IMR-90 (cell line): ENCODE measurements at regions not wholly inside any gene's neighbourhood (a gene's known extent, or its start where the extent isn't known, plus 50 kb on each side); places are given as distances from the start of the nearest gene placed in this dataset.
"Not testable (repeated sequence)": the region's sequence is repeated elsewhere in the genome, so short reads cannot be mapped to it uniquely, and the experiment has no call there.

Experiments used
- ATAC-seq: fragments of 200-7000 bp; cut with Tn5 transposase; 2 replicates; pipeline ENCODE4 v1.9.1; 2020; ENCODE audit warnings: low read depth, mild to moderate bottlenecking, moderate library complexity
- BruUV-seq: library from RNA; stranded (reverse); fragments of 400-500 nt; replicated peaks from 2 replicates; lab custom pipeline; 2021; lab: Mats Ljungman, UMichigan
- CTCF ChIA-PET: fragments of 300-600 bp; formaldehyde crosslinking; extraction: SDS; loops from one replicate; lab custom pipeline; 2021; ENCODE audit warnings: antibody characterized with exemption; lab: Yijun Ruan, JAX
- POLR2A ChIA-PET: fragments of 300-600 bp; sonication (Branson Sonifier 250); formaldehyde crosslinking; loops from one replicate; lab custom pipeline; 2022; ENCODE audit warnings: antibody characterized with exemption; ENCODE audit not compliant: unreplicated experiment; lab: Charles Lee
- DNase-seq: peaks from one replicate; pipeline ENCODE4 v3.0.0; 2013
- H2AFZ ChIP-seq: replicated peaks from 2 replicates; pipeline ENCODE3; 2013; ENCODE audit warnings: low read length, mild to moderate bottlenecking; ENCODE audit not compliant: poor library complexity
- H2AK5ac ChIP-seq: 2 replicates; pipeline ENCODE4 v1.6.1; 2013; ENCODE audit warnings: low read depth, low read length, inconsistent platforms
- H2AK9ac ChIP-seq: replicated peaks from 2 replicates; pipeline ENCODE3; 2013; ENCODE audit warnings: mild to moderate bottlenecking, low read depth, low read length, moderate library complexity; ENCODE audit not compliant: poor library complexity
- H2BK120ac ChIP-seq: 2 replicates; pipeline ENCODE4 v1.6.1; 2013; ENCODE audit warnings: low read depth, low read length, inconsistent platforms
- H2BK15ac ChIP-seq: 3 replicates; pipeline ENCODE4 v1.6.1; 2013; ENCODE audit warnings: low read depth, low read length, inconsistent platforms
- H2BK20ac ChIP-seq: 2 replicates; pipeline ENCODE4 v1.6.1; 2013; ENCODE audit warnings: low read depth, mild to moderate bottlenecking, inconsistent platforms, low read length, moderate library complexity
- H2BK5ac ChIP-seq: 2 replicates; pipeline ENCODE4 v1.6.1; 2013; ENCODE audit warnings: mild to moderate bottlenecking, low read depth, low read length, inconsistent platforms; ENCODE audit not compliant: poor library complexity, severe bottlenecking
- H3K14ac ChIP-seq: replicated peaks from 2 replicates; pipeline ENCODE4 v1.6.1; 2013; ENCODE audit warnings: low read depth, low read length, inconsistent platforms
- H3K18ac ChIP-seq: 2 replicates; pipeline ENCODE4 v1.6.1; 2013; ENCODE audit warnings: low read depth, low read length, control low read depth
- H3K23ac ChIP-seq: 2 replicates; pipeline ENCODE4 v1.6.1; 2013; ENCODE audit warnings: low read depth, low read length, inconsistent platforms
- H3K27ac ChIP-seq: 2 replicates; pipeline ENCODE4 v1.5.1; 2013; ENCODE audit warnings: mild to moderate bottlenecking, control low read depth, low read length; ENCODE audit not compliant: insufficient read depth
- H3K27me3 ChIP-seq: 2 replicates; pipeline ENCODE4 v1.6.1; 2013; ENCODE audit warnings: low read length; ENCODE audit not compliant: control insufficient read depth, insufficient read depth
- H3K36me3 ChIP-seq: 2 replicates; pipeline ENCODE4 v1.6.1; 2013; ENCODE audit warnings: low read length, mixed read lengths; ENCODE audit not compliant: control insufficient read depth, insufficient read depth
- H3K4ac ChIP-seq: 2 replicates; pipeline ENCODE4 v1.6.1; 2013; ENCODE audit warnings: low read depth, low read length, inconsistent platforms
- H3K4me1 ChIP-seq: 2 replicates; pipeline ENCODE4 v1.6.1; 2013; ENCODE audit warnings: low read length, mixed read lengths; ENCODE audit not compliant: control insufficient read depth, insufficient read depth
- H3K4me2 ChIP-seq: 2 replicates; pipeline ENCODE4 v1.6.1; 2013; ENCODE audit warnings: low read depth, mild to moderate bottlenecking, control low read depth, low read length, moderate library complexity
- H3K4me3 ChIP-seq: 2 replicates; pipeline ENCODE4 v1.5.1; 2013; ENCODE audit warnings: low read depth, mild to moderate bottlenecking, control low read depth, low read length, moderate library complexity; ENCODE audit not compliant: insufficient read depth
- H3K56ac ChIP-seq: 2 replicates; pipeline ENCODE4 v1.6.1; 2013; ENCODE audit warnings: low read length, inconsistent platforms; ENCODE audit not compliant: insufficient read depth; ENCODE audit errors: extremely low read depth
- H3K79me1 ChIP-seq, 2 experiments: 2 replicates each; pipeline ENCODE4 v1.6.1; 2013; ENCODE audit warnings: low read length in 2 of 2, inconsistent platforms in 1 of 2, low read depth in 1 of 2
- H3K9ac ChIP-seq: 2 replicates; pipeline ENCODE4 v1.6.1; 2013; ENCODE audit warnings: low read depth, low read length, control low read depth
- H3K9me1 ChIP-seq: 2 replicates; pipeline ENCODE4 v1.6.1; 2013; ENCODE audit warnings: low read length, inconsistent platforms; ENCODE audit not compliant: insufficient read depth
- H3K9me3 ChIP-seq: 2 replicates; pipeline ENCODE4 v1.6.1; 2013; ENCODE audit warnings: low read length; ENCODE audit not compliant: control insufficient read depth, insufficient read depth
- H4K20me1 ChIP-seq: 2 replicates; pipeline ENCODE4 v1.6.1; 2013; ENCODE audit warnings: low read length, inconsistent platforms; ENCODE audit not compliant: insufficient read depth
- H4K5ac ChIP-seq: 2 replicates; pipeline ENCODE4 v1.6.1; 2013; ENCODE audit warnings: mild to moderate bottlenecking, low read depth, low read length, control low read depth
- H4K8ac ChIP-seq, 2 experiments: 2 replicates each; pipeline ENCODE4 v1.6.1; 2013; ENCODE audit warnings: low read depth in 2 of 2, low read length in 2 of 2, control low read depth in 1 of 2, inconsistent platforms in 1 of 2
- H4K91ac ChIP-seq: 2 replicates; pipeline ENCODE4 v1.6.1; 2013; ENCODE audit warnings: low read depth, low read length, inconsistent platforms; ENCODE audit not compliant: insufficient read depth
- BHLHE40 ChIP-seq: fragments of 150-350 bp; IDR thresholded peaks from 2 replicates; pipeline ENCODE4 v1.6.1; 2016; ENCODE audit warnings: mild to moderate bottlenecking, low read depth, low read length
- CEBPB ChIP-seq: IDR thresholded peaks from 2 replicates; pipeline ENCODE4 v1.6.1; 2012; ENCODE audit warnings: low read depth, low read length, improper control_type of control experiment
- CHD1 ChIP-seq: IDR thresholded peaks from 2 replicates; pipeline ENCODE4 v1.6.1; 2012; ENCODE audit warnings: low read depth, low read length, improper control_type of control experiment
- FOS ChIP-seq: fragments of 150-350 bp; IDR thresholded peaks from 2 replicates; pipeline ENCODE4 v1.6.1; 2016; ENCODE audit warnings: low read depth, low read length
- MAZ ChIP-seq: IDR thresholded peaks from 2 replicates; pipeline ENCODE4 v1.6.1; 2012; ENCODE audit warnings: low read depth, mild to moderate bottlenecking, low read length, improper control_type of control experiment, moderate library complexity, borderline replicate concordance
- MXI1 ChIP-seq: IDR thresholded peaks from 2 replicates; pipeline ENCODE4 v1.6.1; 2012; ENCODE audit warnings: low read depth, mild to moderate bottlenecking, low read length, moderate library complexity, borderline replicate concordance
- RCOR1 ChIP-seq: IDR thresholded peaks from 2 replicates; pipeline ENCODE4 v1.6.1; 2012; ENCODE audit warnings: mild to moderate bottlenecking, low read length, improper control_type of control experiment; ENCODE audit not compliant: insufficient replicate concordance
- SMC3 ChIP-seq: fragments of 150-350 bp; IDR thresholded peaks from 2 replicates; pipeline ENCODE4 v1.6.1; 2016; ENCODE audit warnings: low read depth, mild to moderate bottlenecking, antibody characterized with exemption, low read length, moderate library complexity
- WGBS, 2 experiments: methylation state at CpG; one replicate each; pipeline versions ENCODE4 v1.1.5 to v1.1.7; 2013; ENCODE audit warnings: missing lambda C conversion rate in 2 of 2; ENCODE audit not compliant: insufficient read length in 1 of 2; ENCODE audit errors: extremely low coverage in 2 of 2; 5-methylcytosine and 5-hydroxymethylcytosine counted together
- dilution Hi-C: fragments of 300-500 bp; cut with HindIII; formaldehyde crosslinking; loops from one replicate; pipeline ENCODE4 v1.14.3; 2018; ENCODE audit warnings: low sequenced_read_pairs; ENCODE audit not compliant: unreplicated experiment
- in situ Hi-C: fragments of 300-500 bp; cut with MboI; formaldehyde crosslinking; loops from 3 replicates; pipeline ENCODE4 v1.14.3; 2019; ENCODE audit warnings: low sequenced_read_pairs, inconsistent platforms, mixed read lengths
- intact Hi-C: fragments of 100-400 bp; cut with micrococcal nuclease; formaldehyde crosslinking; loops from 2 replicates; pipeline ENCODE4 v1.10.0; 2022

- no peak overlapping the region for H3K27ac ChIP-seq
- POLR2A ChIA-PET = no interaction called here
- H2AFZ ChIP-seq = no peak overlapping the region
These were observed 234.4 kb downstream of the TMEM121 start for GRCh38 chr14:105760691-105761344.

GRCh38 chr14:105761345-105761740, 235.0 kb downstream of the TMEM121 start:
- CTCF ChIA-PET, in situ Hi-C loops, intact Hi-C loops, H3K9ac ChIP-seq, H3K4ac ChIP-seq, H2AK5ac ChIP-seq, H2BK15ac ChIP-seq, H3K56ac ChIP-seq, H4K8ac ChIP-seq, H4K5ac ChIP-seq, H3K36me3 ChIP-seq, H3K27ac ChIP-seq, dilution Hi-C loops, H2BK5ac ChIP-seq, DNase-seq, ATAC-seq, H3K18ac ChIP-seq, H3K4me3 ChIP-seq, H2AFZ ChIP-seq, H3K14ac ChIP-seq, H3K4me2 ChIP-seq, H4K91ac ChIP-seq, H3K4me1 ChIP-seq, H2BK120ac ChIP-seq, H3K23ac ChIP-seq, H3K27me3 ChIP-seq, H3K9me1 ChIP-seq, H2AK9ac ChIP-seq, H2BK20ac ChIP-seq, H4K20me1 ChIP-seq, POLR2A ChIA-PET, BruUV-seq, H3K79me1 ChIP-seq: not testable (repeated sequence)
- 42% methylated on average over 4 of the region's 5 CpGs; no CpG with 5 or more reads in 1 of the 2 experiments for WGBS, 2 experiments
- H3K9me3 ChIP-seq = peaks cover 18% of the 10 kb centered on the region

More at GRCh38 chr14:105760691-105761344, 234.4 kb downstream of the TMEM121 start:
- Histone ChIP-seq H3K23ac (no peak overlapping the region), H4K20me1 (no peaks in the 10 kb centered on the region), H3K4me2 (no peak overlapping the region), H3K9me3 (peaks cover 14% of the 10 kb centered on the region; the same call in 1 of the 2 replicates), H3K18ac (no peak overlapping the region), H3K4me3 (no peak overlapping the region), H2BK15ac (no peak overlapping the region), H3K4ac (no peak overlapping the region), H3K14ac (no peak overlapping the region), H4K91ac (no peak overlapping the region), H4K5ac (no peak overlapping the region), H3K9ac (no peak overlapping the region), H2AK9ac (no peak overlapping the region), H3K36me3 (no peaks in the 10 kb centered on the region), H2BK120ac (no peak overlapping the region), H3K4me1 (no peaks in the 10 kb centered on the region), H4K8ac (no peak overlapping the region), H2AK5ac (no peak overlapping the region), H3K79me1 (no peaks in the 10 kb centered on the region), H3K27me3 (no peaks in the 10 kb centered on the region), H2BK5ac (no peak overlapping the region), H2BK20ac (no peak overlapping the region), H3K56ac (no peak overlapping the region), H3K9me1 (no peaks in the 10 kb centered on the region)
- DNase-seq (no peak), ATAC-seq (no peak)
- dilution Hi-C loops = no loop called here
- intact Hi-C loops = no loop called here
- CTCF ChIA-PET = no interaction called here
- BruUV-seq = no TSS peak
- in situ Hi-C loops = no loop called here
- 65% methylated on average over 12 of the region's 18 CpGs; no CpG with 5 or more reads in 1 of the 2 experiments for WGBS, 2 experiments
- no peak for TF ChIP-seq CEBPB
- TF ChIP-seq SMC3 = no peak
- TF ChIP-seq RCOR1 = no peak
- TF ChIP-seq BHLHE40 = no peak
- TF ChIP-seq CHD1 = no peak
- TF ChIP-seq MAZ = no peak
- TF ChIP-seq FOS = no peak
- no peak for TF ChIP-seq MXI1
